T-helper 1 cell treated with Interleukin-12 subunit alpha and Interleukin-12 subunit beta and Interleukin-4 antibody, amounts not matched to agents 30 μg/mL and 1 μg/mL, for 36 hours (primary cell): ENCODE measurements at regions not wholly inside any gene's neighbourhood (a gene's known extent, or its start where the extent isn't known, plus 50 kb on each side); places are given as distances from the start of the nearest gene placed in this dataset.
"Not testable (repeated sequence)": the region's sequence is repeated elsewhere in the genome, so short reads cannot be mapped to it uniquely, and the experiment has no call there.

ENCODE experiments used
- H3K27ac Mint-ChIP-seq: one replicate; pipeline ENCODE4 v1.8.0; 2021; ENCODE audit warnings: mild to moderate bottlenecking, mixed read lengths
- H3K27me3 Mint-ChIP-seq: one replicate; pipeline ENCODE4 v1.8.0; 2021; ENCODE audit warnings: low read depth, mixed read lengths
- H3K36me3 Mint-ChIP-seq: one replicate; pipeline ENCODE4 v1.8.0; 2021; ENCODE audit warnings: low read depth, mixed read lengths
- H3K4me1 Mint-ChIP-seq: one replicate; pipeline ENCODE4 v1.8.0; 2021; ENCODE audit warnings: low read depth, mixed read lengths
- H3K4me3 Mint-ChIP-seq: one replicate; pipeline ENCODE4 v1.8.0; 2021; ENCODE audit warnings: mild to moderate bottlenecking, moderate library complexity, mixed read lengths
- H3K9me3 Mint-ChIP-seq: one replicate; pipeline ENCODE4 v1.8.0; 2021; ENCODE audit warnings: mixed read lengths

GRCh38 chr7:91405092-91405788, 141.0 kb downstream of the FZD1 start:
- H3K27me3 Mint-ChIP-seq = no peaks in the 10 kb centered on the region
- H3K4me3 Mint-ChIP-seq = no peak overlapping the region
- peaks cover 3% of the 10 kb centered on the region for H3K9me3 Mint-ChIP-seq
- no peaks in the 10 kb centered on the region for H3K36me3 Mint-ChIP-seq
- no peaks in the 10 kb centered on the region for H3K4me1 Mint-ChIP-seq
- no peak overlapping the region for H3K27ac Mint-ChIP-seq

- not testable (repeated sequence) for H3K36me3 Mint-ChIP-seq, H3K4me1 Mint-ChIP-seq, H3K27ac Mint-ChIP-seq, H3K4me3 Mint-ChIP-seq, H3K9me3 Mint-ChIP-seq, H3K27me3 Mint-ChIP-seq
Measured at GRCh38 chr7:91405873-91406272, 141.6 kb downstream of the FZD1 start.

GRCh38 chr7:91407942-91408341, 143.7 kb downstream of the FZD1 start:
- Mint-ChIP-seq H3K4me1 (no peaks in the 10 kb centered on the region), H3K4me3 (no peak overlapping the region), H3K9me3 (no peaks in the 10 kb centered on the region), H3K27ac (no peak overlapping the region), H3K36me3 (no peaks in the 10 kb centered on the region), H3K27me3 (no peaks in the 10 kb centered on the region)

GRCh38 chr7:91408388-91409154, 144.3 kb downstream of the FZD1 start:
- Mint-ChIP-seq H3K27ac (no peak overlapping the region), H3K4me3 (no peak overlapping the region), H3K4me1 (no peaks in the 10 kb centered on the region), H3K27me3 (no peaks in the 10 kb centered on the region), H3K9me3 (no peaks in the 10 kb centered on the region), H3K36me3 (no peaks in the 10 kb centered on the region)

- H3K4me1 Mint-ChIP-seq = no peaks in the 10 kb centered on the region
- no peak overlapping the region for H3K27ac Mint-ChIP-seq
- no peaks in the 10 kb centered on the region for H3K9me3 Mint-ChIP-seq
- H3K4me3 Mint-ChIP-seq = no peak overlapping the region
- no peaks in the 10 kb centered on the region for H3K27me3 Mint-ChIP-seq
- no peaks in the 10 kb centered on the region for H3K36me3 Mint-ChIP-seq
Measured at GRCh38 chr7:91411060-91411459, 146.8 kb downstream of the FZD1 start.

- Mint-ChIP-seq H3K27ac (no peak overlapping the region), H3K9me3 (no peaks in the 10 kb centered on the region), H3K4me1 (no peaks in the 10 kb centered on the region), H3K4me3 (no peak overlapping the region), H3K36me3 (no peaks in the 10 kb centered on the region), H3K27me3 (no peaks in the 10 kb centered on the region)
Measured at GRCh38 chr7:91412298-91412697, 148.1 kb downstream of the FZD1 start.

GRCh38 chr7:91414734-91415133, 150.5 kb downstream of the FZD1 start:
- H3K4me3 Mint-ChIP-seq = no peak overlapping the region
- no peak overlapping the region for H3K27ac Mint-ChIP-seq
- H3K27me3 Mint-ChIP-seq = no peaks in the 10 kb centered on the region
- H3K9me3 Mint-ChIP-seq = no peaks in the 10 kb centered on the region
- no peaks in the 10 kb centered on the region for H3K4me1 Mint-ChIP-seq
- H3K36me3 Mint-ChIP-seq = no peaks in the 10 kb centered on the region

GRCh38 chr7:91416155-91416865, 152.1 kb downstream of the FZD1 start:
- H3K27ac Mint-ChIP-seq = no peak overlapping the region
- H3K36me3 Mint-ChIP-seq = no peaks in the 10 kb centered on the region
- H3K4me1 Mint-ChIP-seq = no peaks in the 10 kb centered on the region
- no peaks in the 10 kb centered on the region for H3K27me3 Mint-ChIP-seq
- H3K9me3 Mint-ChIP-seq = no peaks in the 10 kb centered on the region
- no peak overlapping the region for H3K4me3 Mint-ChIP-seq

- Mint-ChIP-seq H3K9me3 (no peaks in the 10 kb centered on the region), H3K4me1 (no peaks in the 10 kb centered on the region), H3K27me3 (no peaks in the 10 kb centered on the region), H3K27ac (no peak overlapping the region), H3K36me3 (no peaks in the 10 kb centered on the region), H3K4me3 (no peak overlapping the region)
Measured at GRCh38 chr7:91420606-91421005, 156.4 kb downstream of the FZD1 start.

GRCh38 chr7:91421018-91421417, 156.8 kb downstream of the FZD1 start:
- no peaks in the 10 kb centered on the region for H3K36me3 Mint-ChIP-seq
- H3K27me3 Mint-ChIP-seq = no peaks in the 10 kb centered on the region
- H3K9me3 Mint-ChIP-seq = no peaks in the 10 kb centered on the region
- no peak overlapping the region for H3K4me3 Mint-ChIP-seq
- no peaks in the 10 kb centered on the region for H3K4me1 Mint-ChIP-seq
- H3K27ac Mint-ChIP-seq = no peak overlapping the region

- no peaks in the 10 kb centered on the region for H3K36me3 Mint-ChIP-seq
- no peaks in the 10 kb centered on the region for H3K9me3 Mint-ChIP-seq
- no peaks in the 10 kb centered on the region for H3K4me1 Mint-ChIP-seq
- no peaks in the 10 kb centered on the region for H3K27me3 Mint-ChIP-seq
- no peak overlapping the region for H3K27ac Mint-ChIP-seq
- no peak overlapping the region for H3K4me3 Mint-ChIP-seq
Measured at GRCh38 chr7:91424371-91424770, 160.1 kb downstream of the FZD1 start.

- no peaks in the 10 kb centered on the region for H3K9me3 Mint-ChIP-seq
- no peak overlapping the region for H3K4me3 Mint-ChIP-seq
- H3K36me3 Mint-ChIP-seq = no peaks in the 10 kb centered on the region
- H3K27me3 Mint-ChIP-seq = no peaks in the 10 kb centered on the region
- no peak overlapping the region for H3K27ac Mint-ChIP-seq
- no peaks in the 10 kb centered on the region for H3K4me1 Mint-ChIP-seq
Measured at GRCh38 chr7:91425149-91425548, 160.9 kb downstream of the FZD1 start.

GRCh38 chr7:91427051-91427450, 162.8 kb downstream of the FZD1 start:
- Mint-ChIP-seq H3K27ac (no peak overlapping the region), H3K9me3 (no peaks in the 10 kb centered on the region), H3K4me3 (no peak overlapping the region), H3K4me1 (no peaks in the 10 kb centered on the region), H3K27me3 (no peaks in the 10 kb centered on the region), H3K36me3 (no peaks in the 10 kb centered on the region)

GRCh38 chr7:91431601-91432000, 167.4 kb downstream of the FZD1 start:
- Mint-ChIP-seq H3K27ac (no peak overlapping the region), H3K9me3 (peaks cover 4% of the 10 kb centered on the region), H3K4me3 (no peak overlapping the region), H3K36me3 (no peaks in the 10 kb centered on the region), H3K27me3 (no peaks in the 10 kb centered on the region), H3K4me1 (no peaks in the 10 kb centered on the region)

- H3K4me3 Mint-ChIP-seq = no peak overlapping the region
- H3K27me3 Mint-ChIP-seq = no peaks in the 10 kb centered on the region
- no peak overlapping the region for H3K27ac Mint-ChIP-seq
- H3K4me1 Mint-ChIP-seq = no peaks in the 10 kb centered on the region
- H3K36me3 Mint-ChIP-seq = no peaks in the 10 kb centered on the region
- peaks cover 13% of the 10 kb centered on the region for H3K9me3 Mint-ChIP-seq
Measured at GRCh38 chr7:91434836-91435235, 170.6 kb downstream of the FZD1 start.
